ENCODE measurements at regions not wholly inside any gene's neighbourhood (a gene's known extent, or its start where the extent isn't known, plus 50 kb on each side); places are given as distances from the start of the nearest gene placed in this dataset.

DNA sequence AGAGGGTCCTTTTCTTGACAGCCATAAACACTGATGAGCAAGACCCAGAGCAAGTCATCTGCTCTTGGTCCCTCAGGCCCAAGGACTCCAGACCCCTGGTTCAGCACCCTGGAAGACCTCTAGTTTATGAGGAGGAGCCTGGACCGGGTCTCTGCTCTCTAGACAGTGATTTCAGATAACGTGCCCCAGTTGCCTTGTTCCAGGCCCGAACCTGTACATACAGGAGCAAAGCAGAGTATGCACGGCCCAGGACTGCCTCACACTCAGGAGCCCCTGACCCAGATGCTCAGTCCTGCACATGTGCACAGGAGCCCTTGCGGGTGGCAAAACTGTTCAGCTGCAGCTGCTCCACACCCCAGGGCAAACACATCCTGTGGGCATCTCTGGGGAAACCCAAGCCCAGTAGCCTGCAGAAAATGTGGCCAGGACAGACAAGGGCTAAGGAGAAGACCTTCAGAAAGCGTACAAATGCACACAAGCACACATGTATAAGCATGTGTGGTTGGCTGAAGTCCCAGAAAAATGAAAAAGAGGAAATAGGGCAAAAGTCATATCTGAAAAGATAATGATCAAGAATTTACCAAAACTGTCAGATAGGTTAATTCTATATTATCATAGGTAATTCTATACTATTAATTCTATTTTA, 59.9 kb upstream of the CORO2B start:
- DNase-seq (ENCODE audit: insufficient read length, low spot score) (no peak), FAIRE-seq (no peak)

DNA sequence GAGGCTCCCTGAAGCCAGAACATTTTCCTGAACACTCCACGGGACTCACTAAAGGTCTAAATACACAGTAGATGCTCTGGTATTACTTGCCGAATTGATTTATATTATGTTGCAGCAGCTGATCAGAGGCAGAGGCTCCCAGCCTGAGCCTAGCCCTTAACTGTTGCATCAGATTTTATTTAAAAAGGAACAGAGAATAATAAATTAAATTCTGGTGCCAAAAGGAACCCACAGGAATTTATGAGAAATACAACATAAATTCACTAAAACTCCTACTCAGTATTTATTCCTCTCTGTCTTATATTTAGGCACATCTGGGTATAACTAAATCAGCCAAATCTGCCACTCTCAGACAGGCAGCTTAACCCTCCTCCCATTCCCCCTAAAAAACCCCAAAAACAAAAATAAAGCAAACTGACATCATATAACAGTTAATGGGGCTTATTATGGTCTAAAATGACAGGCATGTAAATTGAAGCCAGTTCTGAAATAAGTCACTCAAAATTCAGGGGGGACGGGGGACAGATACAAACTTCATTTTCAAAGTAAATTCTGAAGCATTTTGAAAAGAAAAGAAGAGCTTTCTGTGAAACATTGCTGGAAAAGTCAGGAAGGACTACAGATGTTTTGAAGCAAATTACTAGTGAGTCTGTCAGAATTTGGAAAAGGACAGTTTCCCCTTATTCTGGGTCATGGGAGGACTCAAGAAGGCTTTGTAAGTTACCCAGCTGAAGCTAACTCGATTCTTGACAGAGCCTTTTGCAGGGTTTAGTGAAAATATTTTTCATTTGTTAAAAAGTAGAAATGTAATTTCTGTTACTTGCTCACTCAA, 53.8 kb upstream of the CORO2B start:
- no peak for FAIRE-seq
- no peak for DNase-seq (ENCODE audit: insufficient read length, low spot score)

DNA sequence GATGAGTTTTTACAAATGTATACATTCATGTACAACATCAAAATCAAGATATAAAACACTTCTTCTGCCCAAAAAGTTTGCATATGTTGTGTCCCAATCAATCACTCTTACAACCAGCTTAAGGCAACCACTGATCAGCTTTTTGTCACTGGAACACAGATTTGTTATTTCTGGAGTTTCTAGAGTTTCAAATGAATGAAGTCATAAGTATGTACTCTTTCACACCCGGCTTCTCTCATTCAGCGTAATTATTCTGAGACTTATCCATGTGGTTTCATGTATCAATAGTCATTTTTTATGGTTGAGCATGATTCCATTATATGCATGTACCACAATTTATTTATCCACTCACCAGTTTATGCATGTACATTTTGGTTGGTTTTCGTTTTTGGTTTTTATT, 53.0 kb upstream of the CORO2B start:
- DNase-seq (ENCODE audit: insufficient read length, low spot score), result no peak
- peak; percentile 75 for FAIRE-seq

DNA sequence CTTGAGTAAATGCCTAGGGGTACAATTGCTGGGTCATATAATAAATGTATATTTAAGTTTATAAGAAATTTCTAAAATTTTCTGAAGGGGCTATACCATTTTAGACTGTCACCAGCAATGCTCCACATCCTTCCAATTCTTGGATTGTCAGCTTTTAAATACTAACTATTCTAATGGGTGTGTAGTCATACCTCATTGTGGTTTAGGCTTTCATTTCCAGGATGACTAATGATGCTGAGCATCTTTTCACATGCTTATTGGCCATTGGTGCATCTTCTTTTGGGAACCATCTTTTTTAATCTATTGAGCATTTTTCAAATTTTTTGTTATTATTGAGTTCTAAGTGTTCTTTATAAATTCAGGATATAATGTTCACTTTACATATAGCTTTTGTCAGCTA, 52.5 kb upstream of the CORO2B start:
- FAIRE-seq, result no peak
- no peak for DNase-seq (ENCODE audit: insufficient read length, low spot score)

DNA sequence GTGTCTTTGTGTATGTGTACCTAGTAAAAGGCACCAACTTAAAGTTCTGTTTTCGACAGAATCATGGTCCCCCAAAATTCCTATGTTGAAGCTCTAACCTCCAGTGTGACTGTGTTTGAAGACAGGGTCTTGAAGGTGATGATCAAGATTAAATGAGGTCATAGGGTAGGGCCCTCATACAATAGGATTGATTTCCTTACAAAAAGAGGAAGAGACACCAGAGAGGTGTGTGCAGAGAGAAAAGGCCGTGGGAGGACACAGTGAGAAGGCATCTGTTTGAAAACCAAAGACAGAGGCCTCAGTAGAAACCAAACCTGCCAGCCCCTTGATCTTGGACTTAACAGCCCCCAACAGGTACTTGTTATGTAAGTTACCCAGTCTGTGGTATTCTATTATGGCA, 52.0 kb upstream of the CORO2B start:
- no peak for FAIRE-seq
- no peak for DNase-seq (ENCODE audit: insufficient read length, low spot score)

DNA sequence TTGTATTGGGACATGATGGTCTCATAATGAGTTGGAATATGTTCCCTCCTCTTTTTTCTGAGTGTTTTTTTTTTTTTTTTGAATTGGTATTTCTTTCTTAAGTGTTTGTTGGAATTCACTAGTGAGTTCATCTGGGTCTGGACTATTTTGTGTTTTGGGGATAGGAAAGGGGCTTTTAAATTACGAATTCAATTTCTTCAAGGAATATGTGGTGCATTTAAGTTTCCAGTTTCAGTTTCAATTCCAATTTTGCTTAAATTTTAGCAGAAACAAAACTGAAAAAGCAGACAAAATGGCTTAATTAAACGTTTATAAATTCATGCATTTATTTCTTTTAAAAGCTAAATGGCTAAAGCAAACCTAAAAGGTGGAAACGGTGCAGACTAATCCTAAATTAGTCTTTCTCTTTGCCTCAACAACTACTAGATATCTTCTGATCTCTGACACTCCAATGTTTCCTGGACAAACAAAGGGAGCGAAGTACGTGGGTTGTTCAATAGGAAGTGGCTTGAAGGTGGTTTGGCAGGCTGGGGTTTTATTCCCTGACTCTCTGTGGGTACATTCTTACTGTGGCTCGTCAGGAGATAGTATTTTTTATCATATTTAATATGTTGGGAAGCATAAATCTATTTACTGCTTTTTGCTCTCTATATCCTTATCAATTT, 50.0 kb upstream of the CORO2B start:
- FAIRE-seq (peak; percentile 84), DNase-seq (ENCODE audit: insufficient read length, low spot score) (no peak)

Measured in GM19239 (cell line).